ENCODE measurements at regions not wholly inside any gene's neighbourhood (a gene's known extent, or its start where the extent isn't known, plus 50 kb on each side); places are given as distances from the start of the nearest gene placed in this dataset.
"Not testable (repeated sequence)": the region's sequence is repeated elsewhere in the genome, so short reads cannot be mapped to it uniquely, and the experiment has no call there.

- not testable (repeated sequence) for H3K27me3 Mint-ChIP-seq; ATAC-seq (replicated peaks); H3K36me3 Mint-ChIP-seq (ENCODE audit: insufficient read depth); H3K4me3 Mint-ChIP-seq; H3K9me3 Mint-ChIP-seq; H3K27ac Mint-ChIP-seq; H3K4me1 Mint-ChIP-seq (ENCODE audit: low read depth in 2 of 2); DNase-seq
These were observed 161.4 kb downstream of the BCL2L11 start for GRCh38 chr2:111282162-111282561.

GRCh38 chr2:111287646-111288568, 167.2 kb downstream of the BCL2L11 start:
- not testable (repeated sequence) for ATAC-seq (replicated peaks); H3K4me3 Mint-ChIP-seq; DNase-seq; H3K4me1 Mint-ChIP-seq (ENCODE audit: low read depth in 2 of 2); H3K36me3 Mint-ChIP-seq (ENCODE audit: insufficient read depth); H3K9me3 Mint-ChIP-seq; H3K27me3 Mint-ChIP-seq; H3K27ac Mint-ChIP-seq

- not testable (repeated sequence) for H3K9me3 Mint-ChIP-seq; H3K4me1 Mint-ChIP-seq (ENCODE audit: low read depth in 2 of 2); H3K4me3 Mint-ChIP-seq; H3K27me3 Mint-ChIP-seq; ATAC-seq (replicated peaks); H3K27ac Mint-ChIP-seq; H3K36me3 Mint-ChIP-seq (ENCODE audit: insufficient read depth); DNase-seq
These were observed 169.7 kb downstream of the BCL2L11 start for GRCh38 chr2:111290370-111290769.

GRCh38 chr2:111291566-111291965, 170.9 kb downstream of the BCL2L11 start:
- H3K27ac Mint-ChIP-seq; H3K4me1 Mint-ChIP-seq (ENCODE audit: low read depth in 2 of 2); H3K4me3 Mint-ChIP-seq; H3K9me3 Mint-ChIP-seq; H3K36me3 Mint-ChIP-seq (ENCODE audit: insufficient read depth); ATAC-seq (replicated peaks); DNase-seq; H3K27me3 Mint-ChIP-seq: not testable (repeated sequence)

- not testable (repeated sequence) for H3K4me1 Mint-ChIP-seq (ENCODE audit: low read depth in 2 of 2); ATAC-seq (replicated peaks); H3K36me3 Mint-ChIP-seq (ENCODE audit: insufficient read depth); H3K27ac Mint-ChIP-seq; H3K9me3 Mint-ChIP-seq; H3K4me3 Mint-ChIP-seq; H3K27me3 Mint-ChIP-seq; DNase-seq
These were observed 171.7 kb downstream of the BCL2L11 start for GRCh38 chr2:111292232-111292968.

- H3K36me3 Mint-ChIP-seq (ENCODE audit: insufficient read depth); ATAC-seq (replicated peaks); H3K9me3 Mint-ChIP-seq; H3K4me3 Mint-ChIP-seq; H3K27me3 Mint-ChIP-seq; DNase-seq; H3K4me1 Mint-ChIP-seq (ENCODE audit: low read depth in 2 of 2); H3K27ac Mint-ChIP-seq: not testable (repeated sequence)
These were observed 174.0 kb downstream of the BCL2L11 start for GRCh38 chr2:111294699-111295098.

- H3K27me3 Mint-ChIP-seq; H3K4me3 Mint-ChIP-seq; H3K36me3 Mint-ChIP-seq (ENCODE audit: insufficient read depth); H3K27ac Mint-ChIP-seq; H3K4me1 Mint-ChIP-seq (ENCODE audit: low read depth in 2 of 2); ATAC-seq (replicated peaks); H3K9me3 Mint-ChIP-seq; DNase-seq: not testable (repeated sequence)
These were observed 175.5 kb downstream of the BCL2L11 start for GRCh38 chr2:111296122-111296804.

GRCh38 chr2:111297128-111297527, 176.4 kb downstream of the BCL2L11 start:
- H3K27me3 Mint-ChIP-seq, result not testable (repeated sequence)

GRCh38 chr2:111298927-111299326, 178.2 kb downstream of the BCL2L11 start:
- not testable (repeated sequence) for H3K36me3 Mint-ChIP-seq (ENCODE audit: insufficient read depth); H3K4me1 Mint-ChIP-seq (ENCODE audit: low read depth in 2 of 2); H3K9me3 Mint-ChIP-seq; DNase-seq; H3K4me3 Mint-ChIP-seq; ATAC-seq (replicated peaks); H3K27ac Mint-ChIP-seq; H3K27me3 Mint-ChIP-seq

More at GRCh38 chr2:111297128-111297527, 176.4 kb downstream of the BCL2L11 start:
- ATAC-seq (replicated peaks); H3K36me3 Mint-ChIP-seq (ENCODE audit: insufficient read depth); H3K9me3 Mint-ChIP-seq; H3K4me3 Mint-ChIP-seq; DNase-seq; H3K27ac Mint-ChIP-seq; H3K4me1 Mint-ChIP-seq (ENCODE audit: low read depth in 2 of 2): not testable (repeated sequence)

- not testable (repeated sequence) for H3K36me3 Mint-ChIP-seq (ENCODE audit: insufficient read depth); H3K27me3 Mint-ChIP-seq; ATAC-seq (replicated peaks); H3K27ac Mint-ChIP-seq; H3K4me3 Mint-ChIP-seq; DNase-seq; H3K4me1 Mint-ChIP-seq (ENCODE audit: low read depth in 2 of 2); H3K9me3 Mint-ChIP-seq
These were observed 178.9 kb downstream of the BCL2L11 start for GRCh38 chr2:111299635-111300034.

GRCh38 chr2:111301677-111302076, 181.0 kb downstream of the BCL2L11 start:
- ATAC-seq (replicated peaks); H3K4me1 Mint-ChIP-seq (ENCODE audit: low read depth in 2 of 2); H3K27me3 Mint-ChIP-seq; H3K9me3 Mint-ChIP-seq; H3K4me3 Mint-ChIP-seq; DNase-seq; H3K36me3 Mint-ChIP-seq (ENCODE audit: insufficient read depth); H3K27ac Mint-ChIP-seq: not testable (repeated sequence)

- H3K27ac Mint-ChIP-seq; H3K36me3 Mint-ChIP-seq (ENCODE audit: insufficient read depth); H3K9me3 Mint-ChIP-seq; DNase-seq; H3K27me3 Mint-ChIP-seq; H3K4me3 Mint-ChIP-seq; ATAC-seq (replicated peaks); H3K4me1 Mint-ChIP-seq (ENCODE audit: low read depth in 2 of 2): not testable (repeated sequence)
These were observed 181.9 kb downstream of the BCL2L11 start for GRCh38 chr2:111302397-111303218.

GRCh38 chr2:111307302-111307701, 186.6 kb downstream of the BCL2L11 start:
- not testable (repeated sequence) for DNase-seq; H3K9me3 Mint-ChIP-seq; H3K4me3 Mint-ChIP-seq; H3K27me3 Mint-ChIP-seq; ATAC-seq (replicated peaks); H3K36me3 Mint-ChIP-seq (ENCODE audit: insufficient read depth); H3K27ac Mint-ChIP-seq; H3K4me1 Mint-ChIP-seq (ENCODE audit: low read depth in 2 of 2)

All from effector memory CD8-positive, alpha-beta T cell (primary cell).